ENCODE measurements at regions not wholly inside any gene's neighbourhood (a gene's known extent, or its start where the extent isn't known, plus 50 kb on each side); places are given as distances from the start of the nearest gene placed in this dataset.
A peak's percentile ranks its signal among the peaks of the same experiment; 100 is the strongest.
"Not testable (repeated sequence)": the region's sequence is repeated elsewhere in the genome, so short reads cannot be mapped to it uniquely, and the experiment has no call there.

- no peak for DNase-seq (ENCODE audit: low read depth in 2 of 2)
These were observed 67.9 kb downstream of the TBX3 start for GRCh38 chr12:114616081-114616480.

GRCh38 chr12:114614040-114614439, 69.9 kb downstream of the TBX3 start:
- DNase-seq (ENCODE audit: low read depth in 2 of 2): no peak

DNA sequence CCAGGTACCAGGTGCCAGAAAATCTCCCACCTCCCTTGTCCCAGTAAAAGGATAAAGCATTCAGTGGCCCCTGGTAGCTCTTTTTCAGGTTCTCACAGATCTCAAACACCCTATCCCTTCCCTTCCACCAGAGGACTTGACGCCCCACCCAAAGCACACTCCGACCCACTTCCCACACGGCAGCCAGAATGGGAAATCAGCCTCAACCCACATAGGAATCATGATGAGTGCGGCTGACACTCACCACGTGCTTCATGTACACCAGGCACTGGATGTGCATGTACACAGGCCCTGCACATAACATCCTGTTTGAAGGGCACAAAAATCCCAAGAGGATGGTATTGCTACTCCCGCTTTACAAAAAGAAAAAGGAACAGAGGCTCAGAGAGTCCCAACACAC, 71.9 kb downstream of the TBX3 start:
- DNase-seq (ENCODE audit: low read depth in 2 of 2): no peak

DNA sequence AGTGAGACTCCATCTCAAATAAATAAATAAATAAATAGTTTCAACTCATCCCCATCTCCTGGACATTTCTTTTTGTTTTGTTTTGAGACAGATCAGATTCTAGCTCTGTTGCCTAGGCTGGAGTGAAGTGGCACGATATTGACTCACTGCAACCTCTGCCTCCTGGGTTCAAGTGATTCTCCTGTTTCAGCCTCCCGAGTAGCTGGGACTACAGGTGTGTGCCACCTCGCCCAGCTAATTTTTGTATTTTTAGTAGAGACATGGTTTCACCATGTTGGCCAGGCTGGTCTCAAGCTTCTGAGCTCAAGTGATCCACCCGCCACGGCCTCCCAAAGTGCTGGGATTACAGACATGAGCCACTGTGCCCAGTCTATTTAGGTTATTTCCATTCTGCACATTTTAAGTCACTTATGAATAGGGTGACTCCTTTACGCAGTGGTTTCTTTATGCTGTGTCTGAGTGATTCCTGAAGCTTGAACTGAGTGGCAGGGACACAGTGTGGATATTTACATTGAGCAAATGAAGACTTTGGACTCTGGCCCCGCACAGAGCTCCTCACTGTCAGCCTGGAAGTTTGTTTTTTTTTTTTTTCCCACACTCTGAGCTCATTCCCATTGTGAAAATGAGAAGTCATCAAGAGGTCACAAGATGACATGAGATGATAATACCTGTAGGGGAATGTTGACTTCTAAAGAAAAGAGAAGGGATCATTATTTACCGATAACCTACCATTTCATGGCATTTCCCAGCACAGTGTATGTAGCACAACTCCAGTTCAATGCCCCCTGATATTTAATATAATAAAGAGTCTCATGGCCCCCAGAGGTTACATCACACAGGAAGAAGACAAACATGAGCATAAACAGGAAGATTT, 72.6 kb downstream of the TBX3 start:
- no peak for DNase-seq (ENCODE audit: low read depth in 2 of 2)

GRCh38 chr12:114608509-114608908, 75.5 kb downstream of the TBX3 start:
- no peak for DNase-seq (ENCODE audit: low read depth in 2 of 2)

- DNase-seq (ENCODE audit: low read depth in 2 of 2): no peak
These were observed 78.1 kb downstream of the TBX3 start for GRCh38 chr12:114605918-114606317.

DNA sequence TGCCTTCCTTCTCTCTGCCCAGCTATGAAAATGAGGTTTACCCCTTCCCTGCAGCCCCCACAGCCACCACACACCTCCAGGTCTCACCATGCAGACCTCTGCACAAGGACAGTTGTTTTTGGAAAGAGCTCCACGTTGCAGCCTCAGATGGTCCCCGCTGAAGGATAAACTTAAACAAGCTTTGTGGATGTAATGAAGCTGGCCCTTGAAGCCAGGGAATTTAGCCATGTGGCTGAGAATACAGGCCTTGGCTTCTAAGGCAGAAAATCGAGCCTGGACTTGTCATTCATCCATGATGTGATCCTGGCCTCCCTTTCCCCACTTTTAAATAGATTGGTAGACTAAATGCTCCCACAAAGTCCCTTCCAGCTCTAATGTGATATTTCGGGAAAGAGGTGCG, 79.4 kb downstream of the TBX3 start:
- DNase-seq (ENCODE audit: low read depth in 2 of 2): no peak

DNA sequence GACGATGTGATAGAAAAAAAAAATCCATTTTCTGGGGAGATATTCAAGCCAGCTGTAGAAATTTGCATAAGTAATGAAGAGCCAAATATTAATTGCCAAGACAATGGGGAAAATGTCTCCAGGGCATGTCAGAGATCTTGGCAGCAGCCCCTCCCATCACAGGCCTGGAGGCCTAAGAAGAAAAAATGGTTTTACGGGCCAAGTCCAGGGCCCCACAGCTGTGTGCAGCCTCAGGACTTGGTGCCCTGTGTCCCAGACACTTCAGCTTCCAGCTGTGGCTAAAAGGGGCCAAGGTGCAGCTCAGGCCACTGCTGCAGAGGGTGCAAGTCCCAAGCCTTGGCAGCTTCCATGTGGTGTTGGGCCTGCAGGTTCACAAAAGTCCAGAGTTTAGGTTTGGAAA, 83.4 kb downstream of the TBX3 start:
- DNase-seq (ENCODE audit: low read depth in 2 of 2): not testable (repeated sequence)

- no peak for DNase-seq (ENCODE audit: low read depth in 2 of 2)
These were observed 85.9 kb downstream of the TBX3 start for GRCh38 chr12:114598111-114598510.

GRCh38 chr12:114592946-114593345, 91.0 kb downstream of the TBX3 start:
- no peak for DNase-seq (ENCODE audit: low read depth in 2 of 2)

DNA sequence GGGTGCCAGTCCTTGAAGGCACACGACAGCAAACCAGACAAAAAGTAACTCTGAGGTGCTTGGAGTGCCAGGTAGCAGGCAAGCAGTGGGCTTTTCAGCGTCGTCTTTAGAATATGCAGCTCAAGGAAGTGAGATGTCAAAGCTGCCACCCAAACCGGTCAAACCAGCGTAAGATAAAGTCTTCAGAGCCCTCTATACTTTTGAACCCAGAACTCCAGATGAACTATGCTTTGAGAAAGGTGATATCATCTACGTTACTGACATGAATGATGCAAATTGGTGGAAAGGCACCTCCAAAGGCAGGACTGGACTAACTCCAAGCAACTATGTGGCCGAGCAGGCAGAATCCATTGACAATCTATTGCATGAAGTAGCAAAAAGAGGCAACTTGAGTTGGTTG, 95.9 kb downstream of the TBX3 start:
- no peak for DNase-seq (ENCODE audit: low read depth in 2 of 2)

- DNase-seq (ENCODE audit: low read depth in 2 of 2): no peak
These were observed 103.7 kb downstream of the TBX3 start for GRCh38 chr12:114580306-114580705.

GRCh38 chr12:114579389-114579788, 104.6 kb downstream of the TBX3 start:
- no peak for DNase-seq (ENCODE audit: low read depth in 2 of 2)

DNA sequence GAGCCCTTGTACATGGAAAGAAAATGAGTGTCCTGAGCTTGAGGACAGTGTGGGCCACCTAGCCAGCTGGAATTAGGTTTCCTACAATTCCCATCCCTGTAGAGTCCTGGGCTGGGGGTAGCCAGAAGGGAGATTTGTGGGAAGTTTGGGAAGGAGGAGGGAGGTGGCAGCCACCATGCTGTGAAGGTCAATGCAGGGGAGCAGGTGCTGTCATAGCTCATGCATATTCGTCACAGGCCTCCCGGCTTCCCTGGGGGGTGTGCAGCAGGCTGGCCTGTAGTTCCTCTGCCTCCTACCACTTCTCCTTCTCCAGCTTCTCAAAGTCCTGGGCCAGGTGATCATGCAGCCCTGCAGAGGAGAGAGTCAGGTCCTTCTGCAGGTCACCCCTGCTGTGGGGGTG, 121.3 kb downstream of the TBX3 start:
- no peak for DNase-seq (ENCODE audit: low read depth in 2 of 2)

DNA sequence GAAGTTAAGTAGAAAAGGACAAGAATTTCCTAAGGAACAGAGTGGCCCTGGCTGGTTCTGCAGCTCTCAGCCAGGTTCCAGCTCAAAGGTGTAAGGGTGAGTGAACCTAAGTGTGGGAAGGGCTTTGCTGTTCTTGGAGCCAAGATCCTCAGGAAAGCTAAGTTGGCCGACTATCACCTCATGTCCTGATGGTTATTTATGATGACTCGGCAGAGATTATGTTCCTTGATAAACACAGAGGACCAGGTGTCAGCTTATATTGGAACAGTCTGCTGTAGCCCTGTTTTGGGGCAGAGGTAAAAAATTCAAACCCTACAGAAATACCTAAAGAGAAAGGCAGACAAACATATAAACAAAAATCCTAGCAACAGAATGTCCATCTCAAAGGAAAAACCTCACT, 128.5 kb downstream of the TBX3 start:
- DNase-seq (ENCODE audit: low read depth in 2 of 2): no peak

- DNase-seq (ENCODE audit: low read depth in 2 of 2): no peak
These were observed 136.3 kb downstream of the TBX3 start for GRCh38 chr12:114547636-114548035.

DNA sequence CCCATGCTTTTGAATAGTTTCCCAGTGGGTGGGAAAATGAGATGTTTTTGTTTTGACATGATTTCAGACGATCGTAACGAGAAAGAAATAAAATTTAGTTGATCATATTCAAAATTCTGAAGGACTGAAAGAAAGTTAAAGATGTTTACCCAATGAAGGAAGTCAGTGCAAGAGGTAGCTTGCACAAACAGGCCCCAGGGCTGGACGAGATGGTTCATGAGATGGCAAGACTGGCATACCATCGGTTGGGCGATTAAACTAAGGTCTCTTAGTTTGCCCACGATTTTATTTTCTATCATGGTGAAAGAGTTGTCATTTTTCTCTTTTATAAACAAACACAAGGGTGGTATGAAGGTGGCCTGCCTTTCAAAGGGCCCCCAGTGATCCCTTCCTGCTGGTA, 124.5 kb upstream of the TBX5 start:
- no peak for DNase-seq (ENCODE audit: low read depth in 2 of 2)

GRCh38 chr12:114529966-114530365, 124.0 kb upstream of the TBX5 start:
- DNase-seq (ENCODE audit: low read depth in 2 of 2): no peak

GRCh38 chr12:114528766-114529165, 122.8 kb upstream of the TBX5 start:
- no peak for DNase-seq (ENCODE audit: low read depth in 2 of 2)

DNA sequence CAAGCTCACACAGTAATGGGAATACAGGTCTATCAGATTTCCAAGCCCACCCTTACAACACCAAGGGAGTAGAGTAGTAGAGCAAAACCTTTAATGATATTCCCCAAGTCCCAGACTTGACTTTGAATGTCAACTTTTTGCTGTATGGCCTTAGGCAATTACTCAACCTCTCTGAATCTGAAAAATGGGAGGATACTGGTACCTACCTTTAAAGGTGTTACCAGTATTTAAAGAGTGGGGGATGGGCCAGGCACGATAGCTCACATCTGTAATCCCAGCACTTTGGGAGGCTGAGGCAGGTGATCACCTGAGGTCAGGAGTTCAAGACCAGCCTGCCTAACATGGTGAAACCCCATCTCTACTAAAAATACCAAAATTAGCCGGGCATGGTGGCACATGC, 115.2 kb upstream of the TBX5 start:
- not testable (repeated sequence) for DNase-seq (ENCODE audit: low read depth in 2 of 2)

- no peak for DNase-seq (ENCODE audit: low read depth in 2 of 2)
These were observed 106.4 kb upstream of the TBX5 start for GRCh38 chr12:114512351-114512750.

GRCh38 chr12:114508529-114509129, 102.7 kb upstream of the TBX5 start:
- peak; percentile 19 to 29 for DNase-seq (ENCODE audit: low read depth in 2 of 2)

GRCh38 chr12:114506651-114507050, 100.7 kb upstream of the TBX5 start:
- no peak for DNase-seq (ENCODE audit: low read depth in 2 of 2)

Measured in stimulated activated CD8-positive, alpha-beta memory T cell treated with anti-CD3 and anti-CD28 coated beads, Interleukin-2, amount 100 ng/mL, for 48 hours (primary cell).